Liver (tissue), 8 donors: ENCODE measurements at regions not wholly inside any gene's neighbourhood (a gene's known extent, or its start where the extent isn't known, plus 50 kb on each side); places are given as distances from the start of the nearest gene placed in this dataset.

Experiments used
- DNase-seq: peaks from one replicate; pipeline ENCODE4 v3.0.0-alpha.2; 2017; ENCODE audit warnings: low spot score
- H3K27ac ChIP-seq, 2 donors: one replicate each; pipeline ENCODE4 v1.7.0; 2013; ENCODE audit warnings: inconsistent platforms in 2 of 2, low read length in 2 of 2, control low read depth in 1 of 2, low read depth in 1 of 2, mild to moderate bottlenecking in 1 of 2
- H3K27me3 ChIP-seq, 4 donors: one replicate each; pipeline versions ENCODE4 v1.6.1 to v1.7.0; 2013; ENCODE audit warnings: low read length in 3 of 4, inconsistent platforms in 1 of 4, mild to moderate bottlenecking in 1 of 4, moderate library complexity in 1 of 4; ENCODE audit not compliant: control insufficient read depth in 4 of 4, insufficient read depth in 4 of 4
- H3K36me3 ChIP-seq, 4 donors: one replicate each; pipeline versions ENCODE4 v1.6.1 to v1.7.0; 2013; ENCODE audit warnings: low read length in 3 of 4, mild to moderate bottlenecking in 3 of 4, low read depth in 1 of 4, moderate library complexity in 1 of 4; ENCODE audit not compliant: control insufficient read depth in 4 of 4, insufficient read depth in 3 of 4
- H3K4me1 ChIP-seq, 4 donors: one replicate each; pipeline versions ENCODE4 v1.6.1 to v1.7.0; 2013; ENCODE audit warnings: low read length in 3 of 4, mild to moderate bottlenecking in 3 of 4, moderate library complexity in 1 of 4; ENCODE audit not compliant: control insufficient read depth in 4 of 4, insufficient read depth in 4 of 4
- H3K4me3 ChIP-seq, 3 donors: one replicate each; pipeline versions ENCODE4 v1.6.1 to v1.7.0; 2013; ENCODE audit warnings: low read length in 3 of 3, control low read depth in 1 of 3, low read depth in 1 of 3, mild to moderate bottlenecking in 1 of 3
- H3K9ac ChIP-seq, 2 donors: one replicate each; pipeline ENCODE4 v1.7.0; 2013; ENCODE audit warnings: low read length in 2 of 2, mild to moderate bottlenecking in 2 of 2, moderate library complexity in 2 of 2, control low read depth in 1 of 2, low read depth in 1 of 2
- H3K9me3 ChIP-seq, 4 donors: one replicate each; pipeline versions ENCODE4 v1.6.1 to v1.7.0; 2013; ENCODE audit warnings: low read length in 3 of 4; ENCODE audit not compliant: control insufficient read depth in 4 of 4
- ATF3 ChIP-seq: IDR thresholded peaks from 2 replicates; pipeline ENCODE4 v1.6.1; 2016; ENCODE audit warnings: antibody characterized with exemption
- CTCF ChIP-seq: fragments of 150-350 bp; IDR thresholded peaks from 2 replicates; pipeline ENCODE4 v1.5.1; 2017; ENCODE audit warnings: improper control_type of control experiment, low read depth, low read length; ENCODE audit not compliant: missing input control
- FOXA1 ChIP-seq: IDR thresholded peaks from 2 replicates; pipeline ENCODE4 v1.6.1; 2016; ENCODE audit warnings: antibody characterized with exemption
- FOXA2 ChIP-seq: IDR thresholded peaks from 2 replicates; pipeline ENCODE4 v1.6.1; 2016; ENCODE audit warnings: antibody characterized with exemption
- GABPA ChIP-seq, 2 donors: IDR thresholded peaks in 1 of 2; conservative IDR thresholded peaks in 1 of 2; 2 replicates each; pipeline ENCODE4 v1.6.1; 2016; ENCODE audit warnings: antibody characterized with exemption in 2 of 2, mild to moderate bottlenecking in 1 of 2, moderate library complexity in 1 of 2
- HNF4A ChIP-seq, 2 donors: conservative IDR thresholded peaks; 2 replicates each; pipeline ENCODE4 v1.6.1; 2016; ENCODE audit warnings: antibody characterized with exemption in 2 of 2, mild to moderate bottlenecking in 2 of 2
- HNF4G ChIP-seq: IDR thresholded peaks from 2 replicates; pipeline ENCODE4 v1.6.1; 2016; ENCODE audit warnings: antibody characterized with exemption
- JUND ChIP-seq, 2 donors: IDR thresholded peaks; 2 replicates each; pipeline ENCODE4 v1.6.1; 2016; ENCODE audit warnings: antibody characterized with exemption in 2 of 2
- RAD21 ChIP-seq, 2 donors: IDR thresholded peaks; 2 replicates each; pipeline ENCODE4 v1.6.1; 2016; ENCODE audit warnings: antibody characterized with exemption in 2 of 2, mild to moderate bottlenecking in 2 of 2
- REST ChIP-seq: IDR thresholded peaks from 2 replicates; pipeline ENCODE4 v1.6.1; 2016; ENCODE audit warnings: antibody characterized with exemption, mild to moderate bottlenecking
- SP1 ChIP-seq: IDR thresholded peaks from 2 replicates; pipeline ENCODE4 v1.6.1; 2018; ENCODE audit warnings: antibody characterized with exemption, mild to moderate bottlenecking
- TAF1 ChIP-seq: conservative IDR thresholded peaks from 2 replicates; pipeline ENCODE4 v1.6.1; 2016; ENCODE audit warnings: antibody characterized with exemption, mild to moderate bottlenecking
- YY1 ChIP-seq: IDR thresholded peaks from 2 replicates; pipeline ENCODE4 v1.6.1; 2016; ENCODE audit warnings: antibody characterized with exemption, mild to moderate bottlenecking
- WGBS: extraction: QIAGEN DNeasy Blood & Tissue Kit; methylation state at CpG from one replicate; pipeline ENCODE4 v1.1.7; 2013; 5-methylcytosine and 5-hydroxymethylcytosine counted together
- TF ChIP-seq, protein P1 (sequence below): IDR thresholded peaks from 2 replicates; pipeline ENCODE4 v1.6.1; 2016; ENCODE audit warnings: antibody characterized with exemption
- donor health status: healthy.
- donor health status: healthy.
- donor health status: healthy.
- donor health status: healthy.
- donor health status: healthy.

DNA sequence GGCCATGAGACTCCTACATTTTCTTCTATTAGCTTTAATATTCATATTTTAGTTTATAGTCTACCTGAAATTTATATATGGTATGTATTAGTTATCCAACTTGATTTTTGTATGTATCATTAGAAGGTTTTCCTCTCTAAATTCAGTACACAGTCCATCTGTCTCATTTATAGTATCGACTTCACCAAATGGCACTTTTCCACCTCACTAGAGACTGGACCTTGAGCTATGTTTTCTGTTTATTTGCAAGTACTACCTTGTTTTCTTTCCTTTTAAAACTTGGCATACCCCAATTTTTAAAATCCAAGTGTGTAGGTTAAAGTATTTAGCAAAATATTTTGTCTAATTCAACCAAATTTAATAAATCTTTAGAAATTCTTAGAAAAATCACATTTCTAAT, 1137.5 kb downstream of the NSUN3 start:
- TF ChIP-seq HNF4A (conservative IDR thresholded peaks at IDR 0.05) (peak in 1 of 2 donors; percentile 53), SP1 (no peak)
- DNase-seq: no peak
- Histone ChIP-seq H3K4me1 (peaks cover 0 to 6% (median 2%) of the 10 kb centered on the region in 4 donors), H3K27me3 (no peaks in the 10 kb centered on the region), H3K27ac (no peak overlapping the region), H3K9ac (no peak overlapping the region), H3K9me3 (no peaks in the 10 kb centered on the region), H3K36me3 (no peaks in the 10 kb centered on the region), H3K4me3 (no peak overlapping the region)
- WGBS: 46% methylated on average over 1 of the region's 1 CpG

DNA sequence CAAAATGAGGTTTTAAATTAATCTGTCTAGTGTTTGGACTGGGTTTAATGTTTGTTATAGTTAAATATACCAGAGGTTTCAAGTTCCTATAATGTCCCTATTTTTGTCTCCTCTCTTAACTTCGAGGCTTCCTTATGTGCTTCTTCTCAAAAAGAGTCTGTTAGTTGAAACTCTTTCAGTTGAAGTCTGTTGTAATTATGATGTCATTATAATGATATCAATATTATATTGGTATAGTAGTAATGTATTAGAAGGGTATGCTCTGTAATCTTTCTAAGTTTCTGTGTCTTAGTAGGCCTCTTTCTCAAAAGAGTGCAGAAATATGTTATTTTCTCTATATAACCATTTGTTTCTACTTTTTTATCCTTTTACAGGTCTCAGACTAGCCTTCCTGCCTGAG, 1148.0 kb downstream of the NSUN3 start:
- TF ChIP-seq FOXA1 (no peak), REST (no peak), TAF1 (no peak), CTCF (no peak)
- H3K4me1 ChIP-seq: no peaks in the 10 kb centered on the region
- no peak overlapping the region for H3K9ac ChIP-seq
- H3K27me3 ChIP-seq: no peaks in the 10 kb centered on the region
- WGBS: 52% methylated on average over 1 of the region's 1 CpG
- no peaks in the 10 kb centered on the region for H3K9me3 ChIP-seq
- DNase-seq: no peak
- no peak overlapping the region for H3K27ac ChIP-seq
- no peak overlapping the region for H3K4me3 ChIP-seq
- H3K36me3 ChIP-seq: no peaks in the 10 kb centered on the region

- no peak overlapping the region for H3K27ac ChIP-seq
- H3K9me3 ChIP-seq: no peaks in the 10 kb centered on the region
- no peak for DNase-seq
- WGBS: 74% methylated on average over 2 of the region's 2 CpGs
- H3K4me3 ChIP-seq: no peak overlapping the region
- H3K27me3 ChIP-seq: no peaks in the 10 kb centered on the region
- no peaks in the 10 kb centered on the region for H3K36me3 ChIP-seq
- no peak overlapping the region for H3K9ac ChIP-seq
- TF ChIP-seq SP1: no peak
- no peak for TF ChIP-seq ATF3
- TF ChIP-seq YY1: no peak
- TF ChIP-seq HNF4A (conservative IDR thresholded peaks at IDR 0.05): no peak
- no peak for TF ChIP-seq FOXA1
- no peak for TF ChIP-seq GABPA (IDR thresholded peaks at IDR 0.05 in 1 of 2, conservative IDR thresholded peaks at IDR 0.05 in 1 of 2)
- no peak for TF ChIP-seq JUND (IDR thresholded peaks at IDR 0.05)
- TF ChIP-seq FOXA2: no peak
- no peak for TF ChIP-seq RAD21 (IDR thresholded peaks at IDR 0.05)
- TF ChIP-seq HNF4G: no peak
- no peak for TF ChIP-seq TAF1
- TF ChIP-seq, protein P1, sequence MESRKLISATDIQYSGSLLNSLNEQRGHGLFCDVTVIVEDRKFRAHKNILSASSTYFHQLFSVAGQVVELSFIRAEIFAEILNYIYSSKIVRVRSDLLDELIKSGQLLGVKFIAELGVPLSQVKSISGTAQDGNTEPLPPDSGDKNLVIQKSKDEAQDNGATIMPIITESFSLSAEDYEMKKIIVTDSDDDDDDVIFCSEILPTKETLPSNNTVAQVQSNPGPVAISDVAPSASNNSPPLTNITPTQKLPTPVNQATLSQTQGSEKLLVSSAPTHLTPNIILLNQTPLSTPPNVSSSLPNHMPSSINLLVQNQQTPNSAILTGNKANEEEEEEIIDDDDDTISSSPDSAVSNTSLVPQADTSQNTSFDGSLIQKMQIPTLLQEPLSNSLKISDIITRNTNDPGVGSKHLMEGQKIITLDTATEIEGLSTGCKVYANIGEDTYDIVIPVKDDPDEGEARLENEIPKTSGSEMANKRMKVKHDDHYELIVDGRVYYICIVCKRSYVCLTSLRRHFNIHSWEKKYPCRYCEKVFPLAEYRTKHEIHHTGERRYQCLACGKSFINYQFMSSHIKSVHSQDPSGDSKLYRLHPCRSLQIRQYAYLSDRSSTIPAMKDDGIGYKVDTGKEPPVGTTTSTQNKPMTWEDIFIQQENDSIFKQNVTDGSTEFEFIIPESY: no peak
- no peak for TF ChIP-seq CTCF
- H3K4me1 ChIP-seq: no peaks in the 10 kb centered on the region
Measured at GRCh38 chr3:95212117-95212516, 1149.3 kb downstream of the NSUN3 start.
